ENCODE measurements at regions not wholly inside any gene's neighbourhood (a gene's known extent, or its start where the extent isn't known, plus 50 kb on each side); places are given as distances from the start of the nearest gene placed in this dataset.

- Histone ChIP-seq H3K27ac (ENCODE audit: low read depth, low read length) (no peak overlapping the region), H3K79me2 (ENCODE audit: control insufficient read depth in 1 of 2, insufficient read depth in 2 of 2, low read length in 2 of 2) (no peaks in the 10 kb centered on the region), H3K4me3 (ENCODE audit: extremely low read depth in 1 of 4, insufficient read depth in 2 of 4, low read depth in 3 of 4, low read length in 4 of 4) (no peak overlapping the region), H2AFZ (ENCODE audit: low read length) (no peak overlapping the region), H3K36me3 (ENCODE audit: control insufficient read depth in 2 of 4, insufficient read depth in 4 of 4, low read length in 3 of 4) (no peaks in the 10 kb centered on the region), H4K20me1 (replicated peaks in 1 of 2; ENCODE audit: control insufficient read depth in 1 of 2, insufficient read depth in 2 of 2, low read length in 2 of 2) (no peaks in the 10 kb centered on the region), H3K9ac (replicated peaks in 1 of 4; ENCODE audit: extremely low read depth in 1 of 4, low read depth in 3 of 4, low read length in 3 of 4) (no peak overlapping the region), H3K4me2 (ENCODE audit: insufficient read depth in 1 of 2, low read depth in 2 of 2, low read length in 2 of 2) (no peak overlapping the region), H2BK12ac (ENCODE audit: low read depth, low read length) (no peak overlapping the region), H2BK5ac (ENCODE audit: low read depth, low read length) (no peak overlapping the region), H3K4me1 (replicated peaks in 1 of 4; ENCODE audit: control insufficient read depth in 3 of 4, insufficient read depth in 4 of 4, low read length in 3 of 4) (no peaks in the 10 kb centered on the region; a peak in 1 of 7 replicates), H3K79me1 (ENCODE audit: low read depth, low read length) (no peaks in the 10 kb centered on the region), H4K91ac (replicated peaks; ENCODE audit: insufficient read length, low read length) (no peak overlapping the region), H2BK20ac (ENCODE audit: low read length) (no peak overlapping the region), H2AK5ac (ENCODE audit: low read depth, low read length) (no peak overlapping the region), H2BK120ac (replicated peaks; ENCODE audit: low read depth, low read length) (no peak overlapping the region), H3K9me3 (ENCODE audit: insufficient read depth in 2 of 2, low read depth in 1 of 2, low read length in 1 of 2) (peaks cover 22 to 47% of the 10 kb centered on the region in 2 experiments), H3K4ac (replicated peaks; ENCODE audit: insufficient read length, low read depth, low read length) (no peak overlapping the region), H3K18ac (ENCODE audit: extremely low read depth, low read length) (no peak overlapping the region), H3K56ac (replicated peaks; ENCODE audit: insufficient read length, low read depth, low read length) (no peak overlapping the region), H4K8ac (ENCODE audit: extremely low read depth, insufficient read depth, low read length) (no peak overlapping the region), H3K14ac (ENCODE audit: insufficient read length) (no peak overlapping the region), H4K5ac (ENCODE audit: insufficient read length, low read depth, low read length) (no peak overlapping the region), H2BK15ac (ENCODE audit: low read length) (no peak overlapping the region), H3K23me2 (ENCODE audit: low read depth, low read length) (no peaks in the 10 kb centered on the region), H3K23ac (ENCODE audit: insufficient read length) (no peak overlapping the region), H3K27me3 (replicated peaks in 1 of 4; ENCODE audit: control insufficient read depth in 3 of 4, extremely low read depth in 1 of 4, insufficient read depth in 3 of 4, low read length in 3 of 4) (no peaks in the 10 kb centered on the region; a peak in 2 of 7 replicates)
- POLR2A ChIA-PET (ENCODE audit: partially characterized antibody), result no interaction called here
- FAIRE-seq, result no peak
- no peak for TF ChIP-seq TAF7 (optimal IDR thresholded peaks at IDR 0.05; ENCODE audit: borderline replicate concordance, low read depth, low read length)
- TF ChIP-seq NRF1 (IDR thresholded peaks at IDR 0.05; ENCODE audit: low read depth, low read length), result no peak
- TF ChIP-seq RBBP5 (IDR thresholded peaks at IDR 0.05; ENCODE audit: borderline replicate concordance, low read depth, low read length), result no peak
- no peak for TF ChIP-seq CBX8 (IDR thresholded peaks at IDR 0.05; ENCODE audit: borderline replicate concordance, low read depth, low read length)
- no peak for TF ChIP-seq CBX5 (IDR thresholded peaks at IDR 0.05; ENCODE audit: low read depth, low read length)
- CTCF ChIA-PET (ENCODE audit: partially characterized antibody), result interaction anchor here (0.6 kb wide), 1 partner anchor 716 kb away, joined by 3 read pairs; no protein-coding TSS in a partner anchor
- WGBS, 2 experiments (ENCODE audit: extremely low coverage in 1 of 2, insufficient coverage in 1 of 2, insufficient read length in 1 of 2, insufficient replicate concordance in 2 of 2, low coverage in 1 of 2, low lambda C conversion rate in 2 of 2, missing lambda C conversion rate in 1 of 2), result 95% methylated on average over 8 of the region's 10 CpGs; no CpG with 5 or more reads in 1 of the 2 experiments
- no peak for DNase-seq (ENCODE audit: low read depth in 1 of 2, low spot score in 2 of 2)
These were observed 118.2 kb upstream of the OTOS start for GRCh38 chr2:240258685-240259084.

Data from H1 (cell line).